ENCODE measurements at regions not wholly inside any gene's neighbourhood (a gene's known extent, or its start where the extent isn't known, plus 50 kb on each side); places are given as distances from the start of the nearest gene placed in this dataset.

DNA sequence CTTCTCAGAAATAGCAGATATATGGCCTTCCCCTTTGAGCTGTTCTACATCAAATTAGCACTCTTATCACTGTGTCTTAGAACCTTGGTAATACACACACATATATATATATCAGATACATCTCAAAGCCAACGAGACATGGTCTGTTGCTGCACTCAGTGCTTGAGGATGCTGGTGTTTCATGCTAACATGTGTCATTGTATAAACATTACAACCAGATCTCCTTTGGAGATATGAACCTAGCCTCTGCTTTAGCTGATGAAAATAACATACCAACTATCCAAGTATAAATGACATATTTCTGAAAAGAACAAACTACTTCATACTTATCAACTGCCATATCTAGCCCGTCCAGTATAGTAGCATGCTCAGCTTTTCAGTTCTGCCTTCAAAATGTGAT lies 226.7 kb upstream of the HNRNPA3 start:
- Histone ChIP-seq H3K4me2 (no peak overlapping the region), H3K27ac (no peak overlapping the region), H3K4me3 (no peak overlapping the region), H3K4me1 (no peaks in the 10 kb centered on the region), H3K9me3 (no peaks in the 10 kb centered on the region)
- 3% methylated on average over 2 of the region's 2 CpGs for WGBS (ENCODE audit: missing lambda C conversion rate)
- no peak for DNase-seq (ENCODE audit: low read depth in 1 of 2, low spot score in 1 of 2)
- CTCF ChIA-PET = interaction anchor here (0.7 to 1.6 kb wide), 2 partner anchors 12 to 163 kb away, joined by 3 to 5 read pairs; no protein-coding TSS in a partner anchor
- ATAC-seq = no peak
- TF ChIP-seq ZNF302 (CRISPR knock-in tag; IDR thresholded peaks at IDR 0.05) = no peak
- no peak for TF ChIP-seq JUNB (IDR thresholded peaks at IDR 0.05)
- no peak for TF ChIP-seq RAD21 (conservative IDR thresholded peaks at IDR 0.05 in 1 of 2, IDR thresholded peaks at IDR 0.05 in 1 of 2)
- TF ChIP-seq ZFP36 (IDR thresholded peaks at IDR 0.05; ENCODE audit: borderline replicate concordance, partially characterized antibody) = no peak
- no peak for TF ChIP-seq KDM1A (IDR thresholded peaks at IDR 0.05; ENCODE audit: low read depth)
- TF ChIP-seq HEYL (CRISPR knock-in tag; IDR thresholded peaks at IDR 0.05) = no peak
- FAIRE-seq = no peak
- POLR2A ChIA-PET = no interaction called here

DNA sequence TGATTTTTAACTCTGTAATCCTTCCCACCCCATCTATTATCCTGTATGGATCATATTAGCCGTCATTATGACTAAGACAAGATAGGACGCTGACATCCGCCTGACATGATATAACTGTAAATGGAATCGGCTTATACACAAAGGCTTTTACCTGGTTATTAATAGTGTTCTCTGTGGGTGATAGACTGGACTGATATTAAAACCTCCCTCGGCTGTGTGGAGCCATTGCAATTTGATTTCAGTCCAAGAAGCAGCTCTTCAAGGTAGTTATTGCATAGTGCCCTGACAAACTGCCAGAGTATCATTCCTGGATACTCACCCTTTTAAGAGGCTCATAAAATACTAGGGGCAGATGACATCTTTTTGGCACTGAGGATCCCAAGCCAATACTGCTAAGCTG lies 226.1 kb upstream of the HNRNPA3 start:
- Histone ChIP-seq H3K9me3 (no peaks in the 10 kb centered on the region), H3K4me2 (no peak overlapping the region), H3K4me1 (no peaks in the 10 kb centered on the region), H3K4me3 (no peak overlapping the region), H3K27ac (no peak overlapping the region)
- POLR2A ChIA-PET = no interaction called here
- CTCF ChIA-PET = interaction anchor here (0.7 to 1.6 kb wide), 2 partner anchors 11 to 162 kb away, joined by 3 to 5 read pairs; no protein-coding TSS in a partner anchor
- DNase-seq (ENCODE audit: low read depth in 1 of 2, low spot score in 1 of 2) (no peak), ATAC-seq (no peak), FAIRE-seq (no peak)
- 52% methylated on average over 5 of the region's 5 CpGs for WGBS (ENCODE audit: missing lambda C conversion rate)
- TF ChIP-seq, protein P1, sequence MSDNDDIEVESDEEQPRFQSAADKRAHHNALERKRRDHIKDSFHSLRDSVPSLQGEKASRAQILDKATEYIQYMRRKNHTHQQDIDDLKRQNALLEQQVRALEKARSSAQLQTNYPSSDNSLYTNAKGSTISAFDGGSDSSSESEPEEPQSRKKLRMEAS (IDR thresholded peaks at IDR 0.05) = no peak
- no peak for TF ChIP-seq HOXA7 (CRISPR knock-in tag; IDR thresholded peaks at IDR 0.05)
- no peak for TF ChIP-seq NR3C1 (IDR thresholded peaks at IDR 0.05)
- no peak for TF ChIP-seq TP53 (CRISPR knock-in tag; IDR thresholded peaks at IDR 0.05)
- no peak for TF ChIP-seq NPAS2 (CRISPR knock-in tag; IDR thresholded peaks at IDR 0.05; ENCODE audit: borderline replicate concordance)
- no peak for TF ChIP-seq MAZ (IDR thresholded peaks at IDR 0.05; ENCODE audit: borderline replicate concordance, low read depth, low read length)
- TF ChIP-seq, protein P2, sequence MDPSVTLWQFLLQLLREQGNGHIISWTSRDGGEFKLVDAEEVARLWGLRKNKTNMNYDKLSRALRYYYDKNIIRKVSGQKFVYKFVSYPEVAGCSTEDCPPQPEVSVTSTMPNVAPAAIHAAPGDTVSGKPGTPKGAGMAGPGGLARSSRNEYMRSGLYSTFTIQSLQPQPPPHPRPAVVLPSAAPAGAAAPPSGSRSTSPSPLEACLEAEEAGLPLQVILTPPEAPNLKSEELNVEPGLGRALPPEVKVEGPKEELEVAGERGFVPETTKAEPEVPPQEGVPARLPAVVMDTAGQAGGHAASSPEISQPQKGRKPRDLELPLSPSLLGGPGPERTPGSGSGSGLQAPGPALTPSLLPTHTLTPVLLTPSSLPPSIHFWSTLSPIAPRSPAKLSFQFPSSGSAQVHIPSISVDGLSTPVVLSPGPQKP (IDR thresholded peaks at IDR 0.05; ENCODE audit: low read depth, low read length) = no peak
- no peak for TF ChIP-seq EP300 (IDR thresholded peaks at IDR 0.05)
- TF ChIP-seq POLR2AphosphoS2 (conservative IDR thresholded peaks at IDR 0.05; ENCODE audit: low read length) = no peak
- TF ChIP-seq, protein P3, sequence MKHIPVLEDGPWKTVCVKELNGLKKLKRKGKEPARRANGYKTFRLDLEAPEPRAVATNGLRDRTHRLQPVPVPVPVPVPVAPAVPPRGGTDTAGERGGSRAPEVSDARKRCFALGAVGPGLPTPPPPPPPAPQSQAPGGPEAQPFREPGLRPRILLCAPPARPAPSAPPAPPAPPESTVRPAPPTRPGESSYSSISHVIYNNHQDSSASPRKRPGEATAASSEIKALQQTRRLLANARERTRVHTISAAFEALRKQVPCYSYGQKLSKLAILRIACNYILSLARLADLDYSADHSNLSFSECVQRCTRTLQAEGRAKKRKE (CRISPR knock-in tag; IDR thresholded peaks at IDR 0.05; ENCODE audit: low read depth) = no peak
- TF ChIP-seq ZSCAN20 (CRISPR knock-in tag; IDR thresholded peaks at IDR 0.05) = no peak
- no peak for TF ChIP-seq KDM1A (IDR thresholded peaks at IDR 0.05; ENCODE audit: low read depth)
- no peak for TF ChIP-seq HOXB13 (CRISPR knock-in tag; IDR thresholded peaks at IDR 0.05; ENCODE audit: low read depth)
- TF ChIP-seq MYC (IDR thresholded peaks at IDR 0.05; ENCODE audit: borderline replicate concordance, low read length) = no peak
- TF ChIP-seq, protein P4, sequence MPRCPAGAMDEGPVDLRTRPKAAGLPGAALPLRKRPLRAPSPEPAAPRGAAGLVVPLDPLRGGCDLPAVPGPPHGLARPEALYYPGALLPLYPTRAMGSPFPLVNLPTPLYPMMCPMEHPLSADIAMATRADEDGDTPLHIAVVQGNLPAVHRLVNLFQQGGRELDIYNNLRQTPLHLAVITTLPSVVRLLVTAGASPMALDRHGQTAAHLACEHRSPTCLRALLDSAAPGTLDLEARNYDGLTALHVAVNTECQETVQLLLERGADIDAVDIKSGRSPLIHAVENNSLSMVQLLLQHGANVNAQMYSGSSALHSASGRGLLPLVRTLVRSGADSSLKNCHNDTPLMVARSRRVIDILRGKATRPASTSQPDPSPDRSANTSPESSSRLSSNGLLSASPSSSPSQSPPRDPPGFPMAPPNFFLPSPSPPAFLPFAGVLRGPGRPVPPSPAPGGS (IDR thresholded peaks at IDR 0.05) = no peak
- TF ChIP-seq PHF8 (IDR thresholded peaks at IDR 0.05; ENCODE audit: borderline replicate concordance, low read depth) = no peak
- TF ChIP-seq, protein P5, sequence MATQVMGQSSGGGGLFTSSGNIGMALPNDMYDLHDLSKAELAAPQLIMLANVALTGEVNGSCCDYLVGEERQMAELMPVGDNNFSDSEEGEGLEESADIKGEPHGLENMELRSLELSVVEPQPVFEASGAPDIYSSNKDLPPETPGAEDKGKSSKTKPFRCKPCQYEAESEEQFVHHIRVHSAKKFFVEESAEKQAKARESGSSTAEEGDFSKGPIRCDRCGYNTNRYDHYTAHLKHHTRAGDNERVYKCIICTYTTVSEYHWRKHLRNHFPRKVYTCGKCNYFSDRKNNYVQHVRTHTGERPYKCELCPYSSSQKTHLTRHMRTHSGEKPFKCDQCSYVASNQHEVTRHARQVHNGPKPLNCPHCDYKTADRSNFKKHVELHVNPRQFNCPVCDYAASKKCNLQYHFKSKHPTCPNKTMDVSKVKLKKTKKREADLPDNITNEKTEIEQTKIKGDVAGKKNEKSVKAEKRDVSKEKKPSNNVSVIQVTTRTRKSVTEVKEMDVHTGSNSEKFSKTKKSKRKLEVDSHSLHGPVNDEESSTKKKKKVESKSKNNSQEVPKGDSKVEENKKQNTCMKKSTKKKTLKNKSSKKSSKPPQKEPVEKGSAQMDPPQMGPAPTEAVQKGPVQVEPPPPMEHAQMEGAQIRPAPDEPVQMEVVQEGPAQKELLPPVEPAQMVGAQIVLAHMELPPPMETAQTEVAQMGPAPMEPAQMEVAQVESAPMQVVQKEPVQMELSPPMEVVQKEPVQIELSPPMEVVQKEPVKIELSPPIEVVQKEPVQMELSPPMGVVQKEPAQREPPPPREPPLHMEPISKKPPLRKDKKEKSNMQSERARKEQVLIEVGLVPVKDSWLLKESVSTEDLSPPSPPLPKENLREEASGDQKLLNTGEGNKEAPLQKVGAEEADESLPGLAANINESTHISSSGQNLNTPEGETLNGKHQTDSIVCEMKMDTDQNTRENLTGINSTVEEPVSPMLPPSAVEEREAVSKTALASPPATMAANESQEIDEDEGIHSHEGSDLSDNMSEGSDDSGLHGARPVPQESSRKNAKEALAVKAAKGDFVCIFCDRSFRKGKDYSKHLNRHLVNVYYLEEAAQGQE (IDR thresholded peaks at IDR 0.05) = no peak
- TF ChIP-seq, protein P6, sequence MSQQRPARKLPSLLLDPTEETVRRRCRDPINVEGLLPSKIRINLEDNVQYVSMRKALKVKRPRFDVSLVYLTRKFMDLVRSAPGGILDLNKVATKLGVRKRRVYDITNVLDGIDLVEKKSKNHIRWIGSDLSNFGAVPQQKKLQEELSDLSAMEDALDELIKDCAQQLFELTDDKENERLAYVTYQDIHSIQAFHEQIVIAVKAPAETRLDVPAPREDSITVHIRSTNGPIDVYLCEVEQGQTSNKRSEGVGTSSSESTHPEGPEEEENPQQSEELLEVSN (IDR thresholded peaks at IDR 0.05; ENCODE audit: borderline replicate concordance, low read depth) = no peak

Measured in A549 (cell line).